ENCODE measurements at regions not wholly inside any gene's neighbourhood (a gene's known extent, or its start where the extent isn't known, plus 50 kb on each side); places are given as distances from the start of the nearest gene placed in this dataset.

- TF ChIP-seq EZH2 (IDR thresholded peaks at IDR 0.05; ENCODE audit: borderline replicate concordance, low read length) (no peak), CTCF (conservative IDR thresholded peaks at IDR 0.05 in 1 of 2, IDR thresholded peaks at IDR 0.05 in 1 of 2; ENCODE audit: extremely low read depth in 1 of 2, insufficient read depth in 1 of 2, low read depth in 1 of 2, low read length in 2 of 2) (no peak)
Observed at GRCh38 chr11:81749245-81749644, 984.4 kb downstream of the FAM181B start.

Measured in mammary epithelial cell (primary cell).